G401 (cell line): ENCODE measurements at regions not wholly inside any gene's neighbourhood (a gene's known extent, or its start where the extent isn't known, plus 50 kb on each side); places are given as distances from the start of the nearest gene placed in this dataset.
"Not testable (repeated sequence)": the region's sequence is repeated elsewhere in the genome, so short reads cannot be mapped to it uniquely, and the experiment has no call there.

Experiments used
- DNase-seq: peaks from one replicate; pipeline ENCODE4 v3.0.0-alpha.2; 2015; ENCODE audit warnings: low spot score
- in situ Hi-C: cut with HindIII; loops from 2 replicates; pipeline ENCODE4 v1.10.0; 2016; ENCODE audit warnings: low sequenced_read_pairs, mixed read lengths

- in situ Hi-C loops = no loop called here
- DNase-seq = no peak
Observed at GRCh38 chr3:103847081-103848062, 1412.6 kb downstream of the ZPLD1 start.

DNA sequence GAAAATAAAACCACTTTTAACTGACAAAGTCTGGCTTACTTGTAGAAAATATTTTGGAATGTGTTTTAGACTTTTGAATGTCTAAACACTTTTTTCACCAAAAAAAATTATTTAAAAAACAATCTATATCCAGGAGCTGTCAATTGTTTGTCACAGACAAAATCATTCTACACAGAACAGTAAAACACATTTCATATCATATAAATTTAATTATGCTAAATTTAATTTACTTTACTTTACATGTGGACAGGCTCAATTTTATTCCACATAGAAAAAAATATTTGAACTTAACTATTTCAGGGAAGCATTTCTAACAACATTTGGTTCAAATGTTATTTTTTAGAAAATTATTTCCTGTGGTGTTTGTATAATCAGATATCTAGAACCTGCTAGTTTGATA is 1417.0 kb downstream of the ZPLD1 start:
- in situ Hi-C loops = no loop called here
- DNase-seq = no peak

DNA sequence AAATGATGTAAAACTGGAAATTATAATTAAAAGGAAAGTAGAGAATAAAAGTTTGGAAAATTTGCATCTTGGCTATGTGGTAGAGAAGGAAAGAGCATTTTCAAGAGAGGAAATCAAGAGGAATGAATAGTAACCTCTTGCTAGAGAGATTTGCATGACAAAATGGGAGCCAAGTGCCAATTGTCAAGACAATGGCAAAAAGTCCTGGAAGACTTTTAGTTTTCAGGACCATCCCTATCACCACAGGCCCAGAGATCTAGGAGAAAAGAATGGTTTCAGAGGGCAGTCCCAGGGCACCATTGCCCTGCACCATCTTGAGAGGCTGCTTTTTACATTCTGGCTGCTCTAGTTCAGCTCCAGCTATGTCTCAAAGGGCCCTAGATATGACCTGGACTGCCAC is 1427.6 kb downstream of the ZPLD1 start:
- DNase-seq = no peak
- in situ Hi-C loops = no loop called here

DNA sequence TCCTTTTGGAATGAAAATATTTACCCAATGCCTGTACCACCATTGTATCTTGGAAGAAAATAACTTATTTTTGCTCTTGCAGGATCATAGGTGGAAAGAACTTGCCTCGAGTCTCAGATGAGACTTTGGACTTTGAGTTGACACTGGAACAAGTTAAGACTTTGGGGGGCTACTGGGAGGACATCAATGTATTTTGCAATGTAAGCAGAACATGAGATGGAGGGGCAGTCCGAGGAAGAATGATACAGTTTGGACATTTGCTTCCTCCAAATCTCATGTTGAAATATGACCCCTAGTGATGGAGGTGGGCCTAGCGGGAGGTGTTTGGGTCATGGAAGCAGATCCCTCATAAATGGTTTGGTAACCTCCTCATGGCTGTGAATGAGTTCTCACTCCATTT is 1428.6 kb downstream of the ZPLD1 start:
- in situ Hi-C loops = no loop called here

GRCh38 chr3:103866113-103866512 is 1431.3 kb downstream of the ZPLD1 start:
- in situ Hi-C loops = no loop called here

More for the DNA sequence above, 1428.6 kb downstream of the ZPLD1 start:
- no peak for DNase-seq

GRCh38 chr3:103873021-103873420 is 1438.2 kb downstream of the ZPLD1 start:
- no peak for DNase-seq
- in situ Hi-C loops = no loop called here

More at GRCh38 chr3:103866113-103866512, 1431.3 kb downstream of the ZPLD1 start:
- DNase-seq = no peak

DNA sequence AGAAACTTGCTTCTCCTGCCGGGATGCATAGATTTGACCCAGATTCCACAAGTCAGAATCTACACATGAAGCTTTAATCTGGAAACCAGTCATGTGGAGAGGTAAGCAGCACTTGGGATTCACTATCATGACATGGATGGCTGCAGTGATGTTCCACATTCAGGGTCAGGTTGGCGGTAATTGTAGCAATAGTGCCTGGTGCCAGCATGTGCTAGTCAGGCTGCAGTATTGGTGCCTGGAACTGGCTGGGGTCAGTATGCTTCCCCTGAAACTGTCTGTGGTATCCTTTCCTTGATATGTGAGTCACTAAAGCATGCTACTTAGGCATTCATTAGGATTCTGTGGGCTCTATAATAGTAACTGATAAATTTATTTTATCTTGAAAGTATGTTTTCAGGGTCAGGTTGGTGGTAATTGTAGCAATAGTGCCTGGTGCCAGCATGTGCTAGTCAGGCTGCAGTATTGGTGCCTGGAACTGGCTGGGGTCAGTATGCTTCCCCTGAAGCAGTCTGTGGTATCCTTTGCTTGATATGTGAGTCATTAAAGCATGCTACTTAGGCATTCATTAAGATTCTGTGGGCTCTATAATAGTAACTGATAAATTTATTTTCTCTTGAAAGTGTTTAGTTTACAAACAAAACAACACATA is 1439.2 kb downstream of the ZPLD1 start:
- in situ Hi-C loops = no loop called here
- DNase-seq = no peak

DNA sequence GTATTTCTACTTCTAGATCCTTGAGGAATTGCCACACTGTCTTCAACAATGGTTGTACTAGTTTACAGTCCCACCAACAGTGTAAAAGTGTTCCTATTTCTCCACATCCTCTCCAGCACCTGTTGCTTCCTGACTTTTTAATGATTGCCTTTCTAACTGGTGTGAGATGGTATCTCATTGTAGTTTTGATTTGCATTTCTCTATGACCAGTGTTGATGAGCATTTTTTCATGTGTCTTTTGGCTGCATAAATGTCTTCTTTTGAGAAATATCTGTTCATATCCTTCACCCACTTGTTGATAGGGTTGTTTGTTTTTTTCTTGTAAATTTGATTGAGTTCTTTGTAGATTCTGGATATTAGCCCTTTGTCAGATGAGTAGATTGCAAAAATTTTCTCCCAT is 1447.0 kb downstream of the ZPLD1 start:
- in situ Hi-C loops = not testable (repeated sequence)

DNA sequence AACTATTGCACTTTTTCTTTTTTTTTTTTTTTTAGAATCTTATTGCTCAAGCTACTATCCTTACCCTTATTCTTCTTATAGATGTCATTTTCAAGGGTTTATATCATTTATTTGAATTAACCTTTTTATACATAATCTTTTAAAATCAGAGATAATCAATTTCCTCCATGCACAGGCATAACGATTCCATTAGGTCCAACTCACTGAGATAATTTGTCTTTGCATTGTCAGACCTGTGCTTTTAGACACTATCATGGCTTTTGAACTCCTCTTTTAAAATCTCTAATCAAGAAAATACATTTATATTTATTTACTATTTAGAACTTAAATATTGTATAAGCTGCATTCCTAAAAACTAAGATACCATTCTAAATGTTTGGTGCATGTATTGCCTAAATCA is 1454.9 kb downstream of the ZPLD1 start:
- no peak for DNase-seq
- in situ Hi-C loops = no loop called here

More for the DNA sequence above, 1447.0 kb downstream of the ZPLD1 start:
- not testable (repeated sequence) for DNase-seq

DNA sequence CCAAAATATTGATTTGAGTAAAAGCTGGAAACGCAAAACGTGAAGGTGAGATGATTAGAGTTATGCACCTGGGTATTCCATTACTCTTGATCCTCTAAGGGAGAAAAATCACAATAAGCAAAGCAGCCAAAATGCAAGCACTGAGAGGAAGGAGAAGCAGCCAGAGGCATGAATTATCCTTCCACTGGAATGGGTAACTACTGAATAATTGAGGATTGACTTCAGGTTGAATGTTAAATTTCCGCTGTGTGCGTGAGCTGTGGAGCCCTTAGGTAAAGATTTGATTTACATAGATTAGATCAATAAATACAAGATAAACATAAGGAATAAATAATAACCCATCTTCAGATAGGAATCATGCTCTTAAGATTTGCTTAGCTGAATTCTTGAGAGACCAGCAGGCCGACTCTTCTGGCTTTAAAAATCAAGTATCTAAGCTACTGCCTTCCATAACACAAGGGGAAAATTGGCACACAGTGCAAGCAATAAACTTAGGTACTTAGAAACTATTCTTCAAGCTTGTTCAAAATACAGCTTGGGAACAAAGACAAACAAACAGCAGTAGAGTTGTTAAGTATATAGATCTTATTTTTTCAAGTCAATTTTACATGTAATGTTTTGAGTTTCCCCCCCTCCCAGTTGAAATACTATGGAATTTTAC is 1459.5 kb downstream of the ZPLD1 start:
- no peak for DNase-seq
- in situ Hi-C loops = no loop called here

GRCh38 chr3:103899328-103899727 is 1464.5 kb downstream of the ZPLD1 start:
- no peak for DNase-seq
- in situ Hi-C loops = no loop called here

- no peak for DNase-seq
- in situ Hi-C loops = no loop called here
Observed at GRCh38 chr3:103904991-103905390, 1461.7 kb upstream of the ALCAM start.

DNA sequence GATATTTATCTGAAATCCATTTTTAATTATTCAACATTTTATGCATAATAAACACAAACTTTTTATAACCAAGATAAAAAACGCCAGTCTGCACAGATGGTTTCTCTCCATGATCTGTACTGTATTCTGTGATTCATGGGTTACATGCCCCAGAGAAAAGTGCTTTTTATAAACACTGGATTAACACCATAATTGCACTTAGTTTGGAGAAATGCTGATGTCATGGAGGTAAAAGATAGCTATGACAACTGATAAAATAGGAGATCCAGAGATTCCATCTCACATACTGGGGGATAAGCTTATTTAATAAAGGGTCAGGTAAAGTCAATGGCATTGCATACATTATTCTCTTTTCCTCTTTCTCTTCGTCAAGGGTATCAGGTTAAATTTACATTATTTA is 1460.4 kb upstream of the ALCAM start:
- in situ Hi-C loops = no loop called here
- DNase-seq = no peak

DNA sequence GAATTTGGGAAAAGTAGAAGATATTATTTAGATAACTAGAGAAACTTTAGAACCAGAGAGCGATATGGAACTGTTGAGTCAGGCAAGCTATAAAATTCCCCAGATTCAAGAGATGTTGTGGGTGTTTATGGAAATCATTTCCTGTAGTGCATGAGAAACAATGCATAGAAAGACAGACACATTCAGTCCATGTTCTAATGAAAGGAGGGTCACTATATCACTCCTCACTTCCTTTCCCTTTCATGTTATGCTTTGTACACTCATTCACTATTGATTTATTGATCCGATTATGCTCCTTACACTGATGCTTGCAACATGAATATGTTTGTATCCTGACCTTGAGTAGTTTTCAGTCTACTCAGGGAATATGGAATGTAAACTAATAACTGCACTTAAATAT is 1459.9 kb upstream of the ALCAM start:
- in situ Hi-C loops = no loop called here
- no peak for DNase-seq

DNA sequence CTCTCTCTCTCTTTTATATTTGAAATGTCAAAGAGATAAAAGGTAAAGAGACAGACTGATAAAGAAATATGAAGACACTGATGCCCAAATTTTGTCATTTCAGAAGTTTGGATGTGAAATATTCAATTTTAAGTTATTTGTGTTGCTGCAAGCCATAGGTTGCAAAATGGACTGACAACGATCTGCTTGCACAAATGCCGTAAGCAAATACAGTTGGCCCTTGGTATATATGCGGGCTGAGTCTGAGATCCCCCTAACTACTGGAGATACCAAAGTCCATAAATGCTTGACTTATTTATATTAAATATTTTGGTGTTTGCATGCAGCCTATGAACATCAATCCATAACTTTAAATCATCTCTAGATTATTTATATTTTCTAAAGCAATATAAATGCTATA is 1459.1 kb upstream of the ALCAM start:
- no peak for DNase-seq
- in situ Hi-C loops = no loop called here

DNA sequence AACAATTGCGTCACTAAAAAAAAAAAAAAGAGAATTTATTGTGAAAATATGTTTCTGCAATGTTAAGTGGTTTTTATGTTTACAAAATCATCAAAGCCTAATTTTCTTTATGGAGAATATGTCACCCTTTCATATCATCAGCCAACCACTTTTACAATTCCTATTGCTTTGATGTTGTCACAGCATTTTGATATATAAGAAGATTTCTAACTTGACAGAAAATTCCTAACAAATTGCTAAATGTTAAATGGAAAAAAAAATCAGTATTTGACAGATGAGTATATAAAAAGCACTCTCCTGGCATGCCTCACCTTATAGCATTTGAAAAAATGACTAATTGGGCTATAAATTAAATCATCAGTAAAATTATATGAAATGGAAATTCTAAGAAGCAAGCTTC is 1457.3 kb upstream of the ALCAM start:
- in situ Hi-C loops = no loop called here

DNA sequence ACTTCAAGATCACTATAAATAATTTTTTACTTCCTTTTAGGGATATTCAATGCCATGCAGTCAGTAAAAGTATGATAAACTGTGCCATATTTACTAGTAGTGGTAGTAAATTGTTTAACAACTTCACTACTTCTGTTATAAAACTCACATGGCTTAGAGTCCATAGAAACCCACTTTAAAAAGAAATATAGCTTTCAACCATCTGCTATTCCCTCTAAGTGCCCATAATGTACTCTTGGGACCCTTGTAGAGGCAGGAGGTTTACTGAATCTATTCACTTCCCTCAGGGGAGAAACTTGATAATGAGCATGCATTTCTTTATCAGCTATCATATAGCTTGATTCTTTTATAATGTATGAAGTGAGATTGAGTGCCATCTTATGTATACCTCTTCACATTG is 1448.4 kb upstream of the ALCAM start:
- in situ Hi-C loops = no loop called here
- no peak for DNase-seq

More for the DNA sequence above, 1457.3 kb upstream of the ALCAM start:
- DNase-seq = no peak

GRCh38 chr3:103919327-103919726 is 1447.4 kb upstream of the ALCAM start:
- in situ Hi-C loops = no loop called here
- no peak for DNase-seq

DNA sequence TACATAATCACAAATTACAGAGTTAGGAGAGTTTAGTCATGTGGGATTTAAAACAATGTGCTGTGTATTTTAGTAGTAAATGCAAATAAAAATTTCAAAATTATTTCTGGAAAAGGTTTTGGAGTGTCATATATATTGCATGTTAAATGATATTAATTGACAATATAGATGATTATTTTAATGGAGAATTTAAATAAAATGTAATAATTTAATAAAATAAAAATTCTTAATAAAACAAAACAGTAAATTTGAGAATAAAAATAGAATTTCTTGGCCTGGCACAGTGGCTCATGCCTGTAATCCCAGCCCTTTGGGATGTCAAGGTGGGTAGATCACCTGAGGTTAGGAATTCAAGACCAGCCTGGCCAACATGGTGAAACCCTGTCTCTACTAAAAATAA is 1442.8 kb upstream of the ALCAM start:
- in situ Hi-C loops = no loop called here
- DNase-seq = no peak

DNA sequence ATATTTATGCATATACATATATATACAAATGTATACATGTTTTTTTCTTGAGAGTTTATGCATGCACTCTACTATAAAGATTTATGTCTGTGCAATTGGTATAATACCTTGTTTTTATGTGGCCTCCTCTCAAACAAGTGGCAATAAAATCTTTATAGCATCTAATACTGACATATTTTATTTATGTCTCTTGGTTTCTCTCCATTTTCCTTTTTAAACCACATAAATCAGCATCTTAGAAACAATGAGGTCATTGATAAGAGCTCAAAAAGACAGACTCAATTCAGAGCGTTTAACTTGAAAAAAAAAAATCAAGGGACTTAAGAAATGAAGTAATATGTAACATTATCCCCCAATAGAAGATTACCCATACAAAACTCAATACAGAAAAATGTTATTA is 1442.2 kb upstream of the ALCAM start:
- no peak for DNase-seq
- in situ Hi-C loops = no loop called here
